H1 (cell line): ENCODE measurements at regions not wholly inside any gene's neighbourhood (a gene's known extent, or its start where the extent isn't known, plus 50 kb on each side); places are given as distances from the start of the nearest gene placed in this dataset.

Experiments used
- CBX5 ChIP-seq: fragments of 300-800, 300-1000 bp; sonication (generic); IDR thresholded peaks from 2 replicates; pipeline ENCODE4 v1.7.1; 2016; ENCODE audit warnings: antibody characterized with exemption, low read length, low read depth
- JUN ChIP-seq: IDR thresholded peaks from 2 replicates; pipeline ENCODE4 v1.6.1; 2011; ENCODE audit warnings: low read depth, mild to moderate bottlenecking, improper control_type of control experiment, low read length
- JUND ChIP-seq: IDR thresholded peaks from 2 replicates; pipeline ENCODE4 v1.6.1; 2011; ENCODE audit warnings: mild to moderate bottlenecking, improper control_type of control experiment, low read length
- RNF2 ChIP-seq: fragments of 200-900, 300-1000 bp; sonication (generic); IDR thresholded peaks from 2 replicates; pipeline ENCODE4 v1.7.1; 2016; ENCODE audit warnings: borderline replicate concordance, low read depth, mild to moderate bottlenecking, antibody characterized with exemption, low read length; ENCODE audit not compliant: poor library complexity, severe bottlenecking; ENCODE audit errors: missing control alignments
- YY1 ChIP-seq: IDR thresholded peaks from 2 replicates; pipeline ENCODE4 v1.6.1; 2011; ENCODE audit warnings: low read depth, mild to moderate bottlenecking, low read length
- TF ChIP-seq, protein P1 (sequence below), 3 experiments: IDR thresholded peaks; 1 replicate in 2 of 3; 2 replicates in 1 of 3; pipeline versions ENCODE4 v1.5.1 to v1.6.1; 2011; ENCODE audit warnings: low read length in 3 of 3, mild to moderate bottlenecking in 3 of 3, inconsistent platforms in 2 of 3, low read depth in 1 of 3, moderate library complexity in 1 of 3; ENCODE audit not compliant: insufficient read depth in 1 of 3; ENCODE audit errors: control extremely low read depth in 1 of 3

DNA sequence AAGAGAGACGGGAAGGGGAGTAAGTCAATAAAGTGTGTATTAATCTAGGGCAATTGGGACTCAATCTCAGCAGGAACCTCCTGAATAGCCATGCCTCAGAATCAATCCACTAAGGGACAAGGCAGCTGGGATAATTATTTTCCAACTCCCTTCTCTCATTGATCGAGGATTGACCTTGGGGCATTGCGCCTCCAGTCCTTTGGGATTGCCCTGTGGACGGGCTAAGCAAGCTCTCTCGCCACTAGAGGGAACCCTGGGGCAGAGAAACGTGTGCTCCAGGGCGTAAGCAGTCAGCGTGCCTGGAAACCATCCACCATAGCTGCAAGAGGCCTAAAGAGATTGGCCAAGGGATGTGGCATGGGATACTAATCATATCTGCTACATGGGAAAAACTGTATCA is 53.9 kb upstream of the ERCC4 start (continued):
- TF ChIP-seq, protein P1, sequence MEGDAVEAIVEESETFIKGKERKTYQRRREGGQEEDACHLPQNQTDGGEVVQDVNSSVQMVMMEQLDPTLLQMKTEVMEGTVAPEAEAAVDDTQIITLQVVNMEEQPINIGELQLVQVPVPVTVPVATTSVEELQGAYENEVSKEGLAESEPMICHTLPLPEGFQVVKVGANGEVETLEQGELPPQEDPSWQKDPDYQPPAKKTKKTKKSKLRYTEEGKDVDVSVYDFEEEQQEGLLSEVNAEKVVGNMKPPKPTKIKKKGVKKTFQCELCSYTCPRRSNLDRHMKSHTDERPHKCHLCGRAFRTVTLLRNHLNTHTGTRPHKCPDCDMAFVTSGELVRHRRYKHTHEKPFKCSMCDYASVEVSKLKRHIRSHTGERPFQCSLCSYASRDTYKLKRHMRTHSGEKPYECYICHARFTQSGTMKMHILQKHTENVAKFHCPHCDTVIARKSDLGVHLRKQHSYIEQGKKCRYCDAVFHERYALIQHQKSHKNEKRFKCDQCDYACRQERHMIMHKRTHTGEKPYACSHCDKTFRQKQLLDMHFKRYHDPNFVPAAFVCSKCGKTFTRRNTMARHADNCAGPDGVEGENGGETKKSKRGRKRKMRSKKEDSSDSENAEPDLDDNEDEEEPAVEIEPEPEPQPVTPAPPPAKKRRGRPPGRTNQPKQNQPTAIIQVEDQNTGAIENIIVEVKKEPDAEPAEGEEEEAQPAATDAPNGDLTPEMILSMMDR (IDR thresholded peaks at IDR 0.05; ENCODE audit: control extremely low read depth in 1 of 3, insufficient read depth in 1 of 3, low read depth in 1 of 3, low read length in 3 of 3): peak; percentile 78 to 95 (median 95)
- no peak for TF ChIP-seq RNF2
- TF ChIP-seq JUN: no peak
- TF ChIP-seq JUND: 0 out of 2 replicates have a peak, but pooled peaks have one; percentile 24
- TF ChIP-seq CBX5: no peak
- peak; percentile 57; the same call in 1 of the 2 replicates for TF ChIP-seq YY1
